ENCODE measurements at regions not wholly inside any gene's neighbourhood (a gene's known extent, or its start where the extent isn't known, plus 50 kb on each side); places are given as distances from the start of the nearest gene placed in this dataset.

DNA sequence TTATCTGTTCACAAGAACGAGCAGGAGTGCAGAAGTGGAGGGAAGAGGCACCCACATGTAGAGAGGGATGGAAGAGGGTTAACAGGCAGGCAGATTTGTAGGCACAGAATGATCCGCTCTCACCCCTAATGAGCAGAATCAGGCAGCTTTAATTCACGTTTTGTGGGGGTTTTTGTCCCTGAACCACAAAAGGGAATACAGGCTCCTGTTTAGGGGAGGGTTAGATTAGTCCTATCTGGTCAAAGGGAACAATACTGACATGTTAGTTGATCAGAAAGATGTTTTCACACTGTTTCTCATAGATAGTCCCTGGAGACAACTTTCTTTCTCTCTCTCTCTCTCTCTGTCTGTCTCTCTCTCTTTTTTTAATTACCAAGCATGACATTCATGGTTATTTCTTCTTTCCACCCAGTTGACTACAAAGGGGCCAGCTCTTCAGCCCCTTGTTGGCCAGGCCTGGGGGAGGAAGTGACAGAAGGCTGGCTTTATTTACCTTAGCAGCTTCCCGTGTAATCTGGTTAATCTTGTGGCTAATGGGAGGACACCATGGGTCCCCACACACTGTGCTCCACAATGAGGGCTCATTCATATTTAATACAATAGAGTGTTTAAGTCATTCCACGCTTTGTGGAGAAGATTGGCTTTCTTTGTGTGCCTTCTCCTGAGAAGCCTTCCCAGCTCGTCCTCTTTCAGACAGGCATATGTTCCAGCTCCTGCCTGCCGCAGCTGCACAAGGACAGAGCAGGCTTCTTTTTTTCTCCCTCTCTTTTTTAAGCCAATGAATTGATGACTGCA, 958.8 kb downstream of the TFAP2A start:
- TF ChIP-seq POLR2A (IDR thresholded peaks at IDR 0.05) = no peak
- TF ChIP-seq POLR2AphosphoS5 (IDR thresholded peaks at IDR 0.05; ENCODE audit: insufficient read depth in 1 of 2, low read depth in 1 of 2) = no peak

Measured in vagina (tissue), 2 donors.